T-helper 1 cell treated with Interleukin-12 subunit alpha and Interleukin-12 subunit beta and Interleukin-4 antibody, amounts not matched to agents 30 ng/mL and 1 ng/mL, for 36 hours (primary cell): ENCODE measurements at regions not wholly inside any gene's neighbourhood (a gene's known extent, or its start where the extent isn't known, plus 50 kb on each side); places are given as distances from the start of the nearest gene placed in this dataset.

ENCODE experiments used
- intact Hi-C: fragments of 100-400 bp; cut with micrococcal nuclease; formaldehyde crosslinking; loops from one replicate; pipeline ENCODE4 v1.15.1; 2024

DNA sequence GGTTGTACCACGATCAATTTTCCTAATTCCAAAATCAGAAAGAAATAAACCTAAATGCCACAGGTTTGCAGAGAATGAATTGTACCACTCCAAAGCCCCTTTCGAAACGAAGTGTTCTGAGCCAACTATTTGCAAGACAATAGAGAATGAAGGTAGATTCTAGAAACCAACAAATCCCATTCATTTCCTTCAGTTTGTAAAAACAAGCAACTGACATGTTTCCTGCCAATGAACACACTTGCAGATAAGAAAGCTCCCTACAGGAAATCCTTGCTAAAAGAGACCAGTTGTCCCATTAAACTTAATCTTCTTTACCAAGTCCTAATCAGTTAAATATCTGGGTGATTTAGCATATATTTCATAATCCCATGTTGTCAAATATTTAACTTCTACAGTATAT is 198.4 kb upstream of the FOXN3 start:
- intact Hi-C loops = loop anchor here (5.0 to 10.0 kb wide), 4 partner anchors 782 to 1608 kb away; partner anchors contain the start of genes CALM1 and GPR65

GRCh38 chr14:89614009-89614691 is 197.1 kb upstream of the FOXN3 start:
- intact Hi-C loops = loop anchor here (10.0 kb wide), 1 partner anchor 1141 kb away; no protein-coding TSS in a partner anchor

DNA sequence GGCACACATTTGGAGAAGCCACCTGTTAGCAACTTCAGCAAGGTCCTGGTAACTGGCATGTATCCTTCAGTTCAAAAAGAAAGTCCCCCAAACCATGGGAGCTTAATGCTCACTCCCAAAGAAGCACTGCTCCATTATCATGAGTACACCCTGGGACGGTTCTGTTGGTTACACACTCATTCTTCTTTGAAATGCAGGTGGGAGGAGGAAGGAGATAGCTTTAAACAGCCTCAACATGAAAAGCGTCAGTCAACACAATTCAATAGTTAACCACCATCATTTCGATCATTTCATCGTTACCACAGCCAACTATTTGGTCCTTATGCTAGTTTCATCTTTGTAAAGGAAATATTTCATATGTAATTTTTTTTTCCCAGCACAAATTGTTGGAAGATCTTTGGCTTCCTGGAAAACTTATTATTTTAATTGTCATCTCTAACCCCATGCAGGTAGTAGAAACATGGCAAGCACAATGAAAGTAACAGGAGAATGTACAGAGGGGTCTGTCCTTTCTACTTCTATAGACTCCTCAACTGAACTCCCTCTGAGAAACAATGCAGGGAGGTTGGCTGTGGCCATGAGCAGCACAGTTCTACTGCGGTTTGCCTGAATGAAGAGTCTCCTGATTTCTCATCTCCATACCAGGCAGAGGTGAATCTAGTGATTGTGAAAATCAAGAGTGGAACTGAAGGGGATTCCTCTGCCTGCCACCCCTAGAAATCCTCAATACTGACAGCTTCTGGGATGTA is 196.4 kb upstream of the FOXN3 start:
- intact Hi-C loops = loop anchor here (10.0 kb wide), 1 partner anchor 1141 kb away; no protein-coding TSS in a partner anchor

DNA sequence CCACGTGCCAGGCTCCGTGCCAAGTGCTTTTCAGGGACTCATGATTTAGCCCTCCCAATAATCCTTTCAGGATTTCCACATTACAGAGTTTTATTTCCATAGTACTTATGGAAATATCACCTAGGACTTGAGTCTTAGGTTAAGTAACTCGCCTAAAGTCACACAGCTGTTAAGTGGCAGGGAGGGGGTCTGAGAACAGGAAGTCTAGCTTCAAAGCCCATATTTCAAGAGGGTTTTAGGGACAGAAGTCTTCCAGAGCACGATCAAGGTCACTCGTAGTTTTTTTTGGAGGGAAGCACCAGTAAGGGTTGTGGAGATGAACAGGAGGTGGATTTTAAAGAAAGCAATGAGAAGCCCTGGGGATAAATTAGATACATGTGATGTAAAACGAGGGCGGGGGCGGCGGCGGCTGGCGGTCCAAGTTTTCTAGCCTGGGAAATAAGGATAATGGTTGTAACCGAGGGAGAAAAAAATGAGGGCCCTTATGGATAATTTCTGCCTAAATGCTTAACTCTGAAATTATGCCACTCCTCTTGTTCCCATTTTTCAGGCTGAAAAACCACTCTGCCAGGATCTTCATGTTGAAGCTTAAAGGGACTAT is 192.6 kb upstream of the FOXN3 start:
- intact Hi-C loops = loop anchor here (10.0 kb wide), 1 partner anchor 1145 kb away; no protein-coding TSS in a partner anchor

GRCh38 chr14:89607453-89607852 is 190.4 kb upstream of the FOXN3 start:
- intact Hi-C loops = no loop called here

- intact Hi-C loops = no loop called here
Observed at GRCh38 chr14:89603938-89604480, 187.0 kb upstream of the FOXN3 start.

DNA sequence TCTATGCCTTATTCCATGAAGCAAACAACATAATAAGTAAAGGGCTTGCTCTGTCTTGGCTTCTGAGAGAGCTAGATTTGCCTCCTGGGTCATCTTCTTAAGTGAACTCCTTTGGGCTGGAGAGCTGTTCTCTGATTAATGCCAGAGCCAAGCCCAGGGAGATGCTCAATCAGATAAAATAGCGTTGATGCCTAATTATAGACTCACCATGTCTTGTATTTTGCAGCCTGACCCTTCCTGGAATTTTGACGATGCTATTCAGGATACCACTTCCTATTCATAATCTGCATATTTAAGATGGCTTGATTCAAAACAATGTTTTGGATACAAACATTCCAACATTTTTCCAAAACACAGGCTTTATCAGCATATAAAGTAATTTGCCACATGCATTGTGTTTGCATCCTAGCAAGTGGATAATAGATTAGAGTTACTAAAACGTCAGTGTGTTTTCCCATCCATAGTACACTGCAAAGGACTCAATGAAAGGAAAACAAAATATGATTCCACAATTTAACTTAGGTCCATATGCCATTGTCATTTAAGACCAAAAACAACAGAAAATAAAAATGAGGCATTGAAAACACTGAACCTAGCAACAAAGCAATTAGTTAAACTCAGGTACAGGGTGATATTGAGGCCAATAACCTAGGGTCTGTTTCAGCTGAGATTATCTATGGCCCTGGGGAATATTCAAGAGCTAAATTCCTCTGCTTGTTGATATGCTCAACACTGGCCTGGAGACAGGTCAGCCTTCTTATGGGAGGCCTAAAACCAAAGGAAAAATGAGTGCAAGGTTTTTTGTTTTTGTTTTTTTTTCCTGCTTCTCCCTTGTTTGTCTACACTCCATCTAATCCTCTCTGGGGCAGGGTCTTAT is 184.2 kb upstream of the FOXN3 start:
- intact Hi-C loops = no loop called here

DNA sequence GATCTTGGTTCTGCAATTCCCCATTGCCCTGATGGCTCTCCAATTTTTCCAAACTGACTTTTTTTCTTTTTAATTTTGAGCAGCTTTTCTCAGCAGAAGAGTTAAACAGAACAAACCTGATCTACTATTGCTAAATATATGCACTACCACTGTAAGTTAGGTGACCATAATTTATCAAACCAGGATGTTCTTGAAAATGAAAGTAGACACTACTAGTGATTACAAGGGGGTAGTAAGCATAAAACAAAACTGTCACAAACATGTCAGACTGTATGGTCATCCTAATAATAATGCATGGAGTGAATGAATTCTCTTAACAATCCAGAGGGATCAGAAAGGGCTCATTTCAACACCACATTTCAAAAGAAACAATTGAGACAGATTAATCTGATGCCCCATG is 183.0 kb upstream of the FOXN3 start:
- intact Hi-C loops = no loop called here

DNA sequence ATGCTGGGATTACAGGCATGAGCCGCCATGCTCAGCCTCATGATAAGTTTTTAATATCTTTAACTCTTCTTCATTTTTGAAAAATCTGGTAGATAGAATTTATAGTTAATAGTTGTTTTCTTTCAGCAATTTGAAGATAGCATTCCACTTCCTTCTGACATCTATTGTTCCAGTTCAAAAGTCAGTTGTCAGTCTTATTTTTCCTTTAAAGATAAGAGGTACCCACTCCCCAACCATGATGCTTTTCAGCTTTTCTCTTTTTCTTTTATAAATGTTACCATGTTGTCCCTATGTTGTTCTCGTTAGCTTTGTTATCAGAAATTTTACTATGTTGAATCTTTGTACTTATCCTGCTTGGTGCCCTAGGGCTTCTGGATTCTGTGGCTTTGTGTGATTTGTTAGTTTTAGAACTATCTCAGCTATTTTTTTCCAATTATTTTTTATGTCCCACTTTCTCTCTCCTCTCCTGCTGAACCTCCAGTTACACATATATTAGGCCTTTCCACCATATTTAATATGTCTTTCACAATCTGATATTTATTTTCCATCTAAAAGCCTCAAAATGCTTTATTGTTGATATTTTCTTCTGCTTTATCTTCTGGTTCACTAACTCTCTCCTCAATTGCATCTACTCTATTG is 181.6 kb upstream of the FOXN3 start:
- intact Hi-C loops = loop anchor here (2.0 kb wide), 1 partner anchor 18 kb away; no protein-coding TSS in a partner anchor

GRCh38 chr14:89592961-89593360 is 175.9 kb upstream of the FOXN3 start:
- intact Hi-C loops = no loop called here

GRCh38 chr14:89589400-89590118 is 172.5 kb upstream of the FOXN3 start:
- intact Hi-C loops = no loop called here

DNA sequence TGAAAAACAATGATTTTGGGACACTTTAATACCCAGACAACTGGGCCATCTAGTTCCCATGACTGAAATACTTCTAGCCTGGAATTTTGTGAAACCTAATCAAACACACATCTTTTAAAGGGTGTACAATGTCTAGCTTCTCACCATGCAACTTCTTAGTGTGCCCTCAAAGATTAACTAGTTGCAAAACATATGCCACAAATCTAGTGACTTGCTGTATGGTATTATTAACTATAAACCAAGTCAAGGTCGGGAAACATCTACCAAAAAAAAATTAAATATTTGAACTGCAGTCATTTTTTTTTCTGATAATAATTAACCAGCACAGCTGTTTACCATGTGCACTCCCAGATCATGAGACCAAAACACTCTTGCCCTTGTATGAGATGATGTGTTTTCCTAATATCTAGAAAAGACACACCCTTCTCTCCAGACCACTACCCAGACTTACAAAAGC is 171.8 kb upstream of the FOXN3 start:
- intact Hi-C loops = no loop called here

- intact Hi-C loops = no loop called here
Observed at GRCh38 chr14:89588016-89588415, 171.0 kb upstream of the FOXN3 start.

- intact Hi-C loops = loop anchor here (2.0 kb wide), 1 partner anchor 30 kb away; no protein-coding TSS in a partner anchor
Observed at GRCh38 chr14:89587136-89587420, 170.0 kb upstream of the FOXN3 start.

GRCh38 chr14:89586258-89587135 is 169.5 kb upstream of the FOXN3 start:
- intact Hi-C loops = loop anchor here (2.0 kb wide), 1 partner anchor 30 kb away; no protein-coding TSS in a partner anchor

- intact Hi-C loops = no loop called here
Observed at GRCh38 chr14:89578156-89578555, 161.1 kb upstream of the FOXN3 start.

DNA sequence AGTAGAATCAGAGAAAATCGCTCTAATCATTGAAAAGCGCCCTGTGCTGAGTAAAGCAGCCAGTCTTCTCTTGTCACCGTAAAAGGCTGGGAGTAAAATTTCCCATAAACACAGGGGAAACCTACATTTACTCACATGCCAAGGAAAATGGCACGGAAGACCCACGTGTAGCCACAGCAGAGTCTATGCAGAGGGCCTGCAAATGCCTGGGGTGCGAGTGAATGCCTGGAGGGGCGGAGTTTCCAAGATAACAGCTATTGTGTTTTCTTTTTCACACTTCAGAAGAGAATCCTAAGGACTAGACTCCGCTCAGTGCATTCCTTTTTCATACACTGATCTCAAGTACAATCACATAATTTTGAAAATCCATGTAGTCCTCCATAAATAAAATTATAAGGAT is 159.9 kb upstream of the FOXN3 start:
- intact Hi-C loops = no loop called here

- intact Hi-C loops = no loop called here
Observed at GRCh38 chr14:89576145-89576927, 159.3 kb upstream of the FOXN3 start.
